HG03175 (cell line): ENCODE measurements at regions not wholly inside any gene's neighbourhood (a gene's known extent, or its start where the extent isn't known, plus 50 kb on each side); places are given as distances from the start of the nearest gene placed in this dataset.
"Not testable (repeated sequence)": the region's sequence is repeated elsewhere in the genome, so short reads cannot be mapped to it uniquely, and the experiment has no call there.

ENCODE experiments used
- ATAC-seq: cut with Tn5 transposase; IDR thresholded peaks from one replicate; pipeline ENCODE4 v1.9.1; 2021; ENCODE audit warnings: mild to moderate bottlenecking, moderate library complexity; ENCODE audit not compliant: unreplicated experiment

- ATAC-seq: peak; percentile 13
Measured at GRCh38 chr13:40026741-40027140, 371.3 kb downstream of the COG6 start.

- no peak for ATAC-seq
Measured at GRCh38 chr13:40028446-40028845, 373.0 kb downstream of the COG6 start.

- ATAC-seq: no peak
Measured at GRCh38 chr13:40031031-40031430, 375.6 kb downstream of the COG6 start.

- no peak for ATAC-seq
Measured at GRCh38 chr13:40039061-40039460, 383.6 kb downstream of the COG6 start.

GRCh38 chr13:40042991-40043390, 387.5 kb downstream of the COG6 start:
- ATAC-seq: no peak

GRCh38 chr13:40043764-40044163, 388.3 kb downstream of the COG6 start:
- ATAC-seq: no peak

GRCh38 chr13:40047322-40047771, 391.9 kb downstream of the COG6 start:
- ATAC-seq: peak; percentile 79

- no peak for ATAC-seq
Measured at GRCh38 chr13:40048551-40048950, 393.1 kb downstream of the COG6 start.

GRCh38 chr13:40052954-40053353, 397.5 kb downstream of the COG6 start:
- ATAC-seq: no peak

- no peak for ATAC-seq
Measured at GRCh38 chr13:40053401-40053800, 397.9 kb downstream of the COG6 start.

- ATAC-seq: not testable (repeated sequence)
Measured at GRCh38 chr13:40054422-40054821, 399.0 kb downstream of the COG6 start.

- ATAC-seq: no peak
Measured at GRCh38 chr13:40056898-40057619, 401.6 kb downstream of the COG6 start.

GRCh38 chr13:40058757-40059236, 403.3 kb downstream of the COG6 start:
- ATAC-seq: peak; percentile 29

GRCh38 chr13:40059540-40060232, 404.2 kb downstream of the COG6 start:
- peak; percentile 2 for ATAC-seq

- ATAC-seq: peak; percentile 84
Measured at GRCh38 chr13:40060296-40061007, 405.0 kb downstream of the COG6 start.

GRCh38 chr13:40061466-40062450, 406.3 kb downstream of the COG6 start:
- ATAC-seq: no peak

GRCh38 chr13:40063278-40063698, 407.8 kb downstream of the COG6 start:
- ATAC-seq: no peak

GRCh38 chr13:40063703-40064102, 408.2 kb downstream of the COG6 start:
- no peak for ATAC-seq

GRCh38 chr13:40064154-40065097, 409.0 kb downstream of the COG6 start:
- ATAC-seq: no peak
